NCI-H2107 treated with DMSO at 0.1 percent for 48 hours (cell line): ENCODE measurements at regions not wholly inside any gene's neighbourhood (a gene's known extent, or its start where the extent isn't known, plus 50 kb on each side); places are given as distances from the start of the nearest gene placed in this dataset.

ENCODE experiments used
- DNase-seq: peaks from one replicate; lab custom pipeline; 2025; ENCODE audit not compliant: unreplicated experiment; lab: John Stamatoyannopoulos, UW

DNA sequence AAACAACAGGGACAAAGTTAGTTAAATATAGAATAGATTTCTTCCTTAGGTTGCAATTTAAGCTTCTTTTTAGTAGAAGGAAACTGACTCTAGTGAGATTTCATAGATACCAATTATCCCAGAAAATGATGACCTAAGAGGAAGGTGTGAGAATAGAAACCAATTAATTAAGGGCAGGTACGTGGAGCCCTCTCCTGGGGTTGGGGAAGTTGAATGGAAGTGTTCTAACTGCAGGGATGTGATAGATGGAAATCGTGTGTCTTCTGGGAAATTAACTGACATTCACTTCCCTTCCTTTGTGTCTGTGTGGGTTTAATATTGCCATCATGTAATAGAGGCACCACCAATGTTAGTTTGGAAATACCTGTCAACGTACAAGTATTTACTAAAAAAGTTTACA lies 204.1 kb upstream of the ANK2 start:
- no peak for DNase-seq

DNA sequence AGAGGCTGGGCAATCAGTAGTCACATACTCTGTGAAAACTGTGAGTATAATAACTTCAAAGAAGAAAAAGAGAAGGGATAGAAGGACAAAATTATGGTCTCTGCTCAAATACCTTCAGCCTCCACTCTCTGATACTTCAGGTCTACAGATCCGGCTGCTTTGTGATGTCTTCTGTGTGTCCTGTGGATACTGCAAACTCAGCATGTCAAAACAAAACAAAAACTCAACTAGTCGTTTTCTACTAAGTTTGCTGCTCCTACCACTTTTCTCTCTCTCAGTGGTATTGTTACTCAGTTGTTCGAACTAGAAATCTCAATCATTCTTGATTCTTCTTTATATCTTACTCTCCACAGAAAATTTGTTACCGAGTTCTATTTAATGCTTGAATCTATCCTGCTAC lies 202.4 kb upstream of the ANK2 start:
- no peak for DNase-seq

DNA sequence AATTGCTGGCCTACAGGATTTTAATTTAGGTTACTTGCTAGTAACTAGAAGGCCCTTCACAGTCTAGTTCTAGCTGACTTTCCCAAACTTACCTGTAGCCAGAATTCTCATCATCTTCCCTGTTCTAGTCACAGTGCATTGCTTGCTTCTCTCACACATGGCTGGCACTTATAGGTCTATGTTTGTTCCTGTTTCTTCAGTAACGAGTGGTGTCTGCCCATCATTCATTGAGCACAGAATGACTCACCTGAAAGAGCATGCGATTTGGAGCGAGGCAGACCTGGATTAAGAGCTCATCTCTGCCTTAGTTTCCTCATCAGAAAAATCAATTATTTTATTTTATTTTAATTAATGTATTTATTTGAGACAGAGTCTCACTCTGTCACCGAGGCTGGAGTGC lies 201.7 kb upstream of the ANK2 start:
- no peak for DNase-seq

DNA sequence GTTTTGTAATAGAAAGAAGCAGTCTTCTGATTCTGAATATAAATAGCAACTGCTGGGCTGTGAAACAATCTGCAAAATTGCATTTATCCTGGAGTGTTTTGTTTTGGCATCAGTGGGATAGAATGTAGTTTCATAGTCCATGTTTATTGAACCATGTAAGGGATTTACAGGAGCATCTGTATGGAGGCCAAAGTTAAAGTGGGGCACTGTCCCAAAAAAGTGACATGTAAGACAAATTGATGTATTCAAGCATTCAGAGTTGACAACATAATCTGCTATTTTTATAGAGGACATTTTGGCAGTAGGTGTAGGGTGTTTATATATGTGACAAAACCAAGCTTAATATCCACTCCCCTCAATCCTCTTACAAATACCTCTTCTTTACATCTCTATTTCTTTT lies 200.5 kb upstream of the ANK2 start:
- no peak for DNase-seq

DNA sequence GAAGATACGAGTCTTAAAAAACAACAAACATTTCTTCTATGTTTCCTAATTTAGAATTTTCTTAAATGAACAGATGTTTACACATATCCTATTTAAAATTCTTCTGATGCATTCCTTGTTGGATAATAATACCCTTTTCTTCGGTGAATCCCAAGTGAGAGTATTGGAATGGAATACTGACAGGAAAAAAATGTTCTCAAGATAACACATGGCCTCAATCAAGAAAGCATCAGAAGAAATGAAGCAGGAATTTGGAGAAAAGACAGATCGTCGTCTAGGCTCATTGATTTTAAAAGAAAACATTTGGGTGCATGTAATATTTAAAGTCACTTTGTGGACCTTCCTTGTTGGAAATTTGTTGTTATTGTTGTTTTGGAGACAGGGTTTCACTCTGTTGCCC lies 196.9 kb upstream of the ANK2 start:
- DNase-seq = no peak

DNA sequence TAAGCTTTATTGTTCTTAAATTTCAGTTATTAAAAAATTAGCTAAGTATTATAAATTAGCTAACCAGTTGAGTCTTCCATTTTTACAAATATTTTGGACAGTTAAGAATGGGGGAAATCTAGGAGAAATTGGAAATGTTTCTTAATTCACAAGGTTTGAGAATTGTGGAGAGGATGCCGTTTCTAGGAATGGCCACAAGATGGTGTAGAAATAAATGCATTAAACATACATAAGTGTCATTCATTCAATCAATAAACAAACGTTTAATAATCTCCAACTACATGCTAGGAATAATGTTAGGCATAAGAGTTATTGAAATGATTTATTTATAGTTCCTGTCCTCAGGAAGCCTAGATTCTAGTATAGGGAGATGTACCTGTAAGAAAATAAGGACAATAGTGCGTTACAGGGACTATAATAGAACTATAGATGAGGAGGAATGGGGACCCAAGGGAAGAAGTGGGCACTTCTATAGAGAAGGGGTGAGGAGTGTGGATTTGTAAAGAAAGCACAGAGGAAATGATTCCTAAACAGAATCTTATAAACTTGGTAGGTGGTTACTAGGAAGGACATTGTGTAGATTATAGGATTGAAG lies 195.7 kb upstream of the ANK2 start:
- DNase-seq = no peak

DNA sequence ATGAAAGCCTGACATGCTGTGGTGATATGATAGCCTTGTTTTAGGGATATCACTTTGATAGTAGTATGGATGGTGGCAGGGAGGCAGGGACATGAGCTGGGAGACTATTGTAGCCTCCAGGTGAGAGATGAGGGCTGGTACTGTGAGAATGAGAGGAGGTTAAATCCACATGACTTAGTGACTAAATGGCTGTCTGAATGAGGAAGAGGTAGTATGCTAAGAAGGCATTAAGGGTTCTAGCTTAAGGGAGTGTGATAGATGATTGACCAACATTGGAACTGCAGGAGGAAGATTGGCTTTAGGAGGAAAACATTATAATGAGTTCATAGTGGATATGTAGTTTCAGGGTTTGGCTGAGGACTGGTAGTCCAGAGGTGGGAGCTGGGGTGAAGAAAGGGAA lies 195.0 kb upstream of the ANK2 start:
- no peak for DNase-seq

DNA sequence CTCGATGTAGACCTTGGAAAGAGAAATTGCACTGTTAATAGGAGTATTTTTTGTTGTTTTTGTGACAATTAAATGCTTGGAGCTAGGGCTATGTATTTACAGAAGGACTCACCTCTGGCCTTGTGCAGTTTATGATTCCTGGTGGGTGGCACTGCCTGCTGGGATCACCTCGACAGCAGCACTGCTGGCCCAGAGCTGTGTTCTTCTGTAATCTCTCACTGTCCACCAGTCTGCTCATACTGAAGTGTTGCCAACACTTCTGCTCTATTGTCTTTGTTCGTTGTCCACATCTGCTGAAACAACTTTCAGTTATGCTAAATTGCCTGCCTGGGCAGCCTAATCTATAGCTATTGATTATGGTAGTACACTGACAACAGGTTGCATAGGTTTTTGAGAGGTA lies 194.4 kb upstream of the ANK2 start:
- no peak for DNase-seq

DNA sequence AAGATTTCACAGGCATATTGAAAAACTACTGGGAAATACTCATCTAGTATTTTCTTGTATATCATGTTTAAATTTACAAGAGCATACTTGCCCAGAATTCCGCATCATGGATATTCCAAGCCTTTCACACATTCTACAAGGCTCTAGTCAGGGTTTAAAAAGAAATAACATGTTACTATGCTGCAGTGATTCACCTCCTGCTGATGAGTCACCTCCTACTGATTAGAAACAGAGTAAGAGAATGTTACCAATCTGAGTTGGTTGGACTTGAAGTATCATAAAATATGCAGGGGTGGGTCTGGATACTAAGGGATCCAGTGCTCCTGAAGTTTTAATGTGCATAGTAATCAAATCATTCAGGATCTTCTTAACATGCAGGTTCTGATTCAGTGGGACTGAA lies 192.0 kb upstream of the ANK2 start:
- DNase-seq = no peak

DNA sequence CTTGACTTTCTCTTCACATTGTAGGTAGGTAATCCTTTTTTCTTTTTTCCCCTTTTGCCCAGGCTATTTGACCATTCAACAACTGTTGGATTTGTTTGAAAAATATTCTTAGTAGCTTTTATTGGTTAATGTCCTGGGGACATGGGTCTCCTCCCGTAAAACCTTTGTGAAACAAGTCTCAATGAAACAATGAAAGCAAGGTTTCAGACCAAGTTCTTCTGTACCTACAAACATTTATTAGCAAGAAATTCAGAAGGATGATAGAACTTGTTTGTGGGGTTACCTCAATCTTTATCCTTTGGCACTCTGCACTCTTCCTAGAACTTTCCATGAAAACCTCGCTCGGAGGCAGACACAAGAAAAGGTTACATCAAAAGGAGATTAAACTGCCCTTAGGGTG lies 190.7 kb upstream of the ANK2 start:
- DNase-seq = no peak

DNA sequence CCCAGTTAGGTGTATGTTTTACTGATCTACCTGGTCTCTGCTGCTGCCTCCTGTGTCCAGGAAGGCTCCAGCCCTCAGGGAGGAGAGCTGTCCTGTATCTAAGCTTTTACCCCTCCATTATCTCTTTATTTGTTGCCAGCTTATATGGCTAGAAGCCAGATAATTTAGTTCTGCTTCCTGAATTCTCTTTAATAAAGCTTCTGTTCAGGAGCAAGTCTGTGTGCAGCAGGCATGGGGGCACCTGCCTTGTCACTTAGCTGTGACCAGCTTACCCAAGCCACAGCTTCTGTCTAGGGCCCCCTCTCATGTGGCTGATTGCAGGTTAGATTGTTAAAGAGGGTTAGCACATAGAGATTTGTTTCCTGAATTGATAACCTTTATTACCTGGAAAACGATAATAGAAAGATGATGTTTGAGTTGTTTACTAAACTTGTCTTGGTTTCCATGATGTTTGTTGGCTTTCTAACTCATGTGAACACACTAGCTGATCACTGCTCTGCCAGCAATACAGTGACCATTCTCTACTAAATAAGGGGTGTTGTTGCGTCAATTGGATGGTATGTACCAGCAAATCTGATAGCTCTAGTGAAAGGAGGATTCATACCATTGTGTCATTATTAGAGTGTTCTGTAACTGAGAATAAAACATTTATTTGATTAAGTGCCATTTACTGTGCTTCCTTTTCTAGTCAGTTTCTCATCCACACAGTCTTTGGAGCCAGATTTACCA lies 189.8 kb upstream of the ANK2 start:
- no peak for DNase-seq

DNA sequence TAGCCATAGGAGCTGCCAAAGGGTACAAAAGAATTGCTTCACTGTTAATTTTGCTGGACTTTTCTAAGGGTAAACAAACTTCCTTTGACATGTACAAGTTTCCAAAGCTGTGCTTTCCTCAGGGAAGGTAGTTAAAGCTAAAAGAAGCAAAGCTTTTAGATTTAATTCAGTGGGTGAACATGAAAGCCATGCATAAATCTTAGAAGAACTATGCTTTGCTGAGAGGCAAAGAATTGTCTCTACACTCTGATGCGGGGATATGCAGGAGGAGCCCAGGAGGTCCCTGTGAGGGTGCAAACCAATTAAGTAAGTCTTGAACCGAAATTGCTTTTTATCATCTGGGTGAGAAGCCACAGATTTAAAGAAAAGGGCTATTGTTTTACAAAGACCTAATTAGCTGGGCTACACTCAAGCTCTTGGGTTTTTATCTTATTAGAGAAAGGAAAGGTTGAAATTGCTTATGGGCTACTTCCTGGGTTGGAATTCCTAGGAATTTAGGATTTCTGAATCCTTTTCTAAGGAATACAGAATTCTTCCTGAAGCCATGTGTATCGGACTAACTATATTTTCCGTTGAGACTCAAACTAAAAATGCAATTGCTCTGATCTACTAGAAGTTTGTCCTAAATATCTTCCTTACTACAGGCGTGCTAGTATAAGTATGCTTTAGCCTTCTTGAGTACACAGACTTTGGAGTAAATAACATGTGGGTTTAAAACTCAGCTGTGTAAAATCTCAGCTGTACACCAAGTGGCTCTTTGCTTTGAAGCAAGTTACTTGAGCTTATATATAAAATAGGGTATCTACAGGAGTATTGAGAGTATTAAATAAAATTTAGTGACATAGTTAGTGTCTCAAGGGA lies 188.4 kb upstream of the ANK2 start:
- DNase-seq = no peak

DNA sequence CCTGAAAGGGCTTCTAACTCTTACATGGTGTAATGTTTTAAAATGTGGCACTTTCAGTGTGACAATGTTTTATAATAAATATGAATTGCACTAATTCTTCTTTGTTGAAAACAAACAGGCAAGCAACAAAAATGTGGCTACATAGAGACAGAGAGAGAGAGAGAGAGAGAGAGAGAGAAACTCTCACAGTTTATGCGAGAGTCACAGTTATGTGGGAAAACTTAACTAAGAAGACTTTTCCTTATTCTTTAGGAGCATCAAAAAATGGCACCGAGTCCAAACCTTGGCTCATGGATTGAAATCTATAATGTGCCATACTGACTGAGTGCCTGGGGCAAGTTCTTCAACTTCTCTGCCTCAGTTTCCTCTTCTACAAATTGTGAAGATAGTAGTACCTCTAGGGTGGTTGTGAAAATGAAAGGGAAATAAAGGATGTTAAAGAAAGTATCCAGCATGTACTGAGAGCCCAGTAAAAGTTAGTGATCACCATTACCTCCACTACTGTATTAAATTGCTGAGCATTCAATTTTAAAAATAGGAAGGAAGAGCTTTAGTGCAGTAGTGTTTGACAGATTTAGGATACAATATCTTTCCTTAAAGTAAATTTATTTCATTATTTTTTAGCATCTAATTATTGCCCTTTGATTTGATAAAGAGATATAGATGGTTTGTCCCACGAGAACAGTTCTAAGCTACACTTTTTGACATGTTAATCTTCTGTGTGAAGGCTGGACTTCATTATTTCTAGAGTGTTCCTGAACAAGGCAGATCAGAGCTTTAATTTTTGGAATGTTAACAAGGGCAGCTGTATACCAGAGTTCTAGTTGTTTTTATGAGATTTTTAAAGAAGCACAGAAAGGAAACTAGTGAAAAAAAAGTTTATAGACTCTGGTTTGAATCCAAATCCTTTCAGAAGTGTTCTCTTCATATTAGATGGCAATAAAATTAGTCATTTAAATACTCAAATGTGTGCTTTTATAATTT lies 187.5 kb upstream of the ANK2 start:
- no peak for DNase-seq

DNA sequence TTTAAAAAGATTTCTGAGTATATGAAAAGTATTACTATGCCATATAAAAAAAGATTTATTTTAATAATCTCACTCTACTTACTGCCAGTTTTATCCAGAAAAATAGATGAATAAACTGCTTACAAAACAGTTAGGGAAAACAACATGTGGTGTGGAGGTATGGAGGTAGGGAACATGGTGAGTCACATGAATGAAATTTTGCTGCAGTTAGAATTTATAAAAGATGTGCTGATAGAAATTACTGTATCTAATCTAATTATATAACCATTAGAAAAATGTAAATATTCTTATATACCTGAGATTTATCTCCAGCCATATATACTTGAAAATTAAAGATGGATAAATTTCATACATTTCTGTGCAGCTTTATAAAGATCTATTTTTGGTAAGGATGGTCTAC lies 184.0 kb upstream of the ANK2 start:
- no peak for DNase-seq

DNA sequence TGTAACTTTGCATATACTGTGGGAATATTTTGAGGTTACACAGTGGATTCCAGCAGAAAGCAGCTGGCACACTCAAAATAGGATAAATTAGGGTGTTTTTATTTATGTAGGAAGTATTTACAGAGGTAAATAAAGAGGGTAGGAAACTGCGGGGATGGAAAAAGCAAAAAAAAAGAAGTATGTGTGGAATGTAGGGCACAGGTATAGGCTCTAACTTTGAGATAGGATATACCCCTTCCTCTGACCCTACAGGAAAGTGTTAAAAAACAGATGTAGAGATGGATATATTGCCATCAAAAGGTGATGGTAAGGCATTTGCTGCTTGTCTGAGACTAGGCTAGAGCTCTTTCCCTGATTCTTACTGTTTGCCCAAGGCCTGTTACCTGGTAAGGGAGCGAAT lies 173.1 kb upstream of the ANK2 start:
- DNase-seq = no peak

DNA sequence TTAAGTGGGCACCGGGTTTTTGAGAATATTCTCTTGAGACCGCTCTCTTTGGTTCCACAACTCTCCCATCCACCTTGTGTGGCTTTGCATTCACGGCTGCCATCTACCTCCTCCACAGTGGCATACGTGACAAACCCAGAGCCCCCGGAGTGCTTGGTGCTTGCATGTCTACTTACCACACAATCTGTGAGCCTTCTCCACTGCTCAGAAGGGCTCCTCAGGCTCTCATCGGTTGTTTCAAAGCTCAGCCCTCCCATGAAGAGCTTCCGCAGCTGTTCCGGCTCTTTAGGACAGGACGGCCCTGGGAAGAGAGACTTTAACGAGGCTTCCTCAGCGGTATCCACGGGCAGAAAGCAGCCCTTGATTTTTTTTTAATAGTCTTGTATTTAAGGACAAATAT lies 167.6 kb upstream of the ANK2 start:
- no peak for DNase-seq

DNA sequence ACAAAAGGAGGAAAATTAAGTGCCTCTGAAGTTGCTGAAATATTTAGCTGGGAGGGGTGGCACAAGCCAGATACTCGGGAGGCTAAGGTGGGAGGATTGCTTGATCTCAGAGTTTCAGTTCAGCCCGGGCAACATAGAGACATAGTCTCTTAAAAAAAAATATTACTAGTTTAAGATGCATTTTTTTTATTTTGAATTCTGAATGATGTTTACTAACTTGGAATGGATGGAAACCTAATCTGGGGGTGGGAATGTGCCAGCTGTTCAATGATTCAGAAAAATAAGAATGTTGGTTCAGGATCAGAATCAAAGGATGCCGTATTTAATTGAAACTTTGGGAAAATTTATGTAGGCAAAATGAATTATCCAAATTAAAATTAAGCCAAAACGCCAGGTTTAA lies 167.2 kb upstream of the ANK2 start:
- no peak for DNase-seq

DNA sequence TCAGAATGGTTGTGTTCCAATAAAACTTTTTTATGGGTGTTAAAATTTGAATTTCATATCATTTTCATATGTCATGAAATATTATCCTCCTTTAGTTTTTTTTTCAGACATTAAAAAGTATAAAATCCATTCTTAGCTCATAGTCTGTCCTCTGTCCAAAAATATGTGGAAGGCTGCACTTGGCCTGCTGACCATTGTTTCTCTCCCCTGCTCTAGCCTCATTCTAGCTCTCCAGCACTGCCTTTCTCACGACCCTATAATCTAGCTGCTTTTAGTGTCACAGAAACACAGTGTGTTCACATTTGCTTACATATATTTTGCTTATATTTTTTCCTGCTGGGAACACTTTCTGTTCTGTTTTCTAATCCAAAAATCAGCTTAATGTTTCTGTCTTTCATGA lies 165.0 kb upstream of the ANK2 start:
- DNase-seq = no peak

DNA sequence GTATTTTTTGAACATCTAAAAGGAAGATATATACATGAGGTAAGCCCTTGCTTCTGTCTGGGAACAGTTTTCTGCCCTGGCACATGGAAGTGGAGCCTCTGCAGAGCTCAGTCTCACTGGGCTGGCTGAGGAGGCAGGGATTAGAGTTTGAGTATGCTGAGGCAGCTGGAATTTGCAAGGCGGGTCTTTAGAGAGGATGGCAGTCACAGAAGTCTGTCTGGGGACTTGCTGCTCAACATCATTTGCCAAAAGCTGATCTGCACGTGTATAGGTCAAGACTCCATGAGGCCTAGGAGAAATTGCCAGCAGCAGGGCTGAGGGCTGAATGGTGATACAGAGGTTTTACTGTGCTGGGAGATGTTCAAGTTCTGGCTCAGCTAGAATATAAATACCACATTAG lies 163.6 kb upstream of the ANK2 start:
- DNase-seq = no peak

DNA sequence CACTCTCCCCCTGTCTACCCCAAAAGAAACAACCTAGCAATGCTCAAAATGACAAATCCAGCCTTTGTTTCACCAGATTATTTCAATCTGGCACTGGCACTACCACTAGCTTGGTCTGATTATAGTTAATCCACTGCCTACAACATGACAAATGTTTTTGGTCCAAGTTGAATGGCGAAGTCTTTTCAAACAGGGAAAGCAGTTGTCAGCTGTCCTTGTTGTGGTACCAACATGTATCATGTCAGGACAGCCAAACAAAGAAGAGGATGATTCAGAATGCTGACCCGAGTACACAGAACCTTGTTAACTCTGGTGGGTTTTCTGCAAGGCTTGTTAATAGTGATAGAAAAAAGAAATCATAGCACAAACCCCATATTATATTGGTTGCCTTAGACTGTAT lies 160.8 kb upstream of the ANK2 start:
- no peak for DNase-seq

DNA sequence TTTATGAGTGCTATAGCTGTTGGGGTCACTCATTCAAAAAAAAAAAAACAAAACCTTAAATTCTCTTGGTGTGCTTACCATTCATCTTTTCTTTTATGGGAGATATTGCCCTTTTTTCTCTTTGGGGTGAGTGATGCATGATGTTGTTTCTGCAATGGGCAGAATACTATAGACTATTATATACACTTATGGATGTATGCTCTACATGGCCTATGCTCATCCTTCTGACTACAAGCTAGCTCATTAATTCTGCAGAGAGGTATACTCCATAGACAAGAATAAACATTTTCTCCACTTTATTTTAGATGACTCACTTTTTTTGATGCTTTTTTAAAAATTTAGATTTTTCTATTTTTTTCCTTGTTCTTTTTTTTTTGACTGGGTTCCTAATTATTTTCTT lies 160.3 kb upstream of the ANK2 start:
- no peak for DNase-seq
